ENCODE measurements at regions not wholly inside any gene's neighbourhood (a gene's known extent, or its start where the extent isn't known, plus 50 kb on each side); places are given as distances from the start of the nearest gene placed in this dataset.
A peak's percentile ranks its signal among the peaks of the same experiment; 100 is the strongest.
"Not testable (repeated sequence)": the region's sequence is repeated elsewhere in the genome, so short reads cannot be mapped to it uniquely, and the experiment has no call there.

GRCh38 chr12:67892259-67893021 lies 96.8 kb upstream of the IFNG-AS1 start:
- no peak for DNase-seq (ENCODE audit: low read depth in 4 of 4, low spot score in 2 of 4)

GRCh38 chr12:67893022-67893580 lies 96.1 kb upstream of the IFNG-AS1 start:
- DNase-seq (ENCODE audit: low read depth in 4 of 4, low spot score in 2 of 4): peak in 3 of 4 donors; percentile 37 to 38 (median 37)

GRCh38 chr12:67900418-67900817 lies 88.8 kb upstream of the IFNG-AS1 start:
- not testable (repeated sequence) for DNase-seq (ENCODE audit: low read depth in 4 of 4, low spot score in 2 of 4)

- DNase-seq (ENCODE audit: low read depth in 4 of 4, low spot score in 2 of 4): no peak
Measured at GRCh38 chr12:67909091-67909531, 80.1 kb upstream of the IFNG-AS1 start.

GRCh38 chr12:67909681-67910080 lies 79.6 kb upstream of the IFNG-AS1 start:
- DNase-seq (ENCODE audit: low read depth in 4 of 4, low spot score in 2 of 4): no peak

GRCh38 chr12:67910360-67911274 lies 78.6 kb upstream of the IFNG-AS1 start:
- no peak for DNase-seq (ENCODE audit: low read depth in 4 of 4, low spot score in 2 of 4)

- no peak for DNase-seq (ENCODE audit: low read depth in 4 of 4, low spot score in 2 of 4)
Measured at GRCh38 chr12:67911275-67911600, 78.0 kb upstream of the IFNG-AS1 start.

GRCh38 chr12:67911789-67912188 lies 77.5 kb upstream of the IFNG-AS1 start:
- no peak for DNase-seq (ENCODE audit: low read depth in 4 of 4, low spot score in 2 of 4)

- DNase-seq (ENCODE audit: low read depth in 4 of 4, low spot score in 2 of 4): no peak
Measured at GRCh38 chr12:67915335-67915851, 73.9 kb upstream of the IFNG-AS1 start.

GRCh38 chr12:67916266-67916970 lies 72.8 kb upstream of the IFNG-AS1 start:
- no peak for DNase-seq (ENCODE audit: low read depth in 4 of 4, low spot score in 2 of 4)

- DNase-seq (ENCODE audit: low read depth in 4 of 4, low spot score in 2 of 4): no peak
Measured at GRCh38 chr12:67917811-67918210, 71.4 kb upstream of the IFNG-AS1 start.

- DNase-seq (ENCODE audit: low read depth in 4 of 4, low spot score in 2 of 4): no peak
Measured at GRCh38 chr12:67918441-67918840, 70.8 kb upstream of the IFNG-AS1 start.

- DNase-seq (ENCODE audit: low read depth in 4 of 4, low spot score in 2 of 4): no peak
Measured at GRCh38 chr12:67919406-67919805, 69.8 kb upstream of the IFNG-AS1 start.

- no peak for DNase-seq (ENCODE audit: low read depth in 4 of 4, low spot score in 2 of 4)
Measured at GRCh38 chr12:67920413-67920812, 68.8 kb upstream of the IFNG-AS1 start.

- DNase-seq (ENCODE audit: low read depth in 4 of 4, low spot score in 2 of 4): no peak
Measured at GRCh38 chr12:67921286-67921685, 68.0 kb upstream of the IFNG-AS1 start.

GRCh38 chr12:67922245-67922644 lies 67.0 kb upstream of the IFNG-AS1 start:
- DNase-seq (ENCODE audit: low read depth in 4 of 4, low spot score in 2 of 4): peak in 2 of 4 donors; percentile 34 to 39

GRCh38 chr12:67925077-67925476 lies 64.2 kb upstream of the IFNG-AS1 start:
- no peak for DNase-seq (ENCODE audit: low read depth in 4 of 4, low spot score in 2 of 4)

GRCh38 chr12:67925552-67925951 lies 63.7 kb upstream of the IFNG-AS1 start:
- DNase-seq (ENCODE audit: low read depth in 4 of 4, low spot score in 2 of 4): no peak

- DNase-seq (ENCODE audit: low read depth in 4 of 4, low spot score in 2 of 4): no peak
Measured at GRCh38 chr12:67926063-67926462, 63.2 kb upstream of the IFNG-AS1 start.

- DNase-seq (ENCODE audit: low read depth in 4 of 4, low spot score in 2 of 4): no peak
Measured at GRCh38 chr12:67927324-67927723, 61.9 kb upstream of the IFNG-AS1 start.

- no peak for DNase-seq (ENCODE audit: low read depth in 4 of 4, low spot score in 2 of 4)
Measured at GRCh38 chr12:67927815-67928214, 61.4 kb upstream of the IFNG-AS1 start.
